Right cardiac atrium (tissue), 5 donors: ENCODE measurements at regions not wholly inside any gene's neighbourhood (a gene's known extent, or its start where the extent isn't known, plus 50 kb on each side); places are given as distances from the start of the nearest gene placed in this dataset.

Experiments
- ATAC-seq, 2 donors: fragments of 200-7000 bp; cut with Tn5 transposase; one replicate each; pipeline versions ENCODE4 v1.8.0 to v1.9.1; 2020; ENCODE audit warnings: moderate library complexity in 2 of 2, mild to moderate bottlenecking in 1 of 2
- DNase-seq, 3 donors: peaks; one replicate each; pipeline ENCODE4 v3.0.0-alpha.2; 2020
- H3K27ac ChIP-seq: one replicate; pipeline ENCODE4 v1.5.1; 2013; ENCODE audit warnings: mild to moderate bottlenecking, low read length, control low read depth, moderate library complexity
- H3K27me3 ChIP-seq: one replicate; pipeline ENCODE4 v1.6.1; 2013; ENCODE audit not compliant: control insufficient read depth, insufficient read depth
- H3K4me1 ChIP-seq: one replicate; pipeline ENCODE4 v1.6.1; 2013; ENCODE audit warnings: low read length; ENCODE audit not compliant: control insufficient read depth, insufficient read depth
- H3K4me3 ChIP-seq: one replicate; pipeline ENCODE4 v1.5.1; 2013; ENCODE audit warnings: low read length, control low read depth
- H3K9me3 ChIP-seq: one replicate; pipeline ENCODE4 v1.6.1; 2013; ENCODE audit warnings: low read length; ENCODE audit not compliant: control insufficient read depth
- WGBS: extraction: QIAGEN DNeasy Blood & Tissue Kit; methylation state at CpG from one replicate; pipeline ENCODE4 v1.1.7; 2013; 5-methylcytosine and 5-hydroxymethylcytosine counted together
- intact Hi-C, 4 donors: fragments of 100-400 bp; cut with DNase I; formaldehyde crosslinking; loops; one replicate each; pipeline versions ENCODE4 v1.11.0 to v1.14.0; 2022 to 2023
- donor health status: healthy with polysubstance abuse.
- donor health status: DM: no; HTN: yes; CAD: no.
- donor health status: DM: no; HTN: no; CAD: no.
- donor health status: DM: no; HTN: yes; CAD: no; lungs with severe emphysema.
- donor health status: DM: yes; HTN: yes; CAD: no.

- no peaks in the 10 kb centered on the region for H3K27me3 ChIP-seq
- intact Hi-C loops, result no loop called here
- no peaks in the 10 kb centered on the region for H3K9me3 ChIP-seq
- H3K27ac ChIP-seq, result no peak overlapping the region
- H3K4me3 ChIP-seq, result no peak overlapping the region
- ATAC-seq (no peak), DNase-seq (no peak)
- 66% methylated on average over 4 of the region's 4 CpGs for WGBS
- H3K4me1 ChIP-seq, result no peaks in the 10 kb centered on the region
These were observed 205.4 kb downstream of the TLE3 start for GRCh38 chr15:69892351-69892750.

DNA sequence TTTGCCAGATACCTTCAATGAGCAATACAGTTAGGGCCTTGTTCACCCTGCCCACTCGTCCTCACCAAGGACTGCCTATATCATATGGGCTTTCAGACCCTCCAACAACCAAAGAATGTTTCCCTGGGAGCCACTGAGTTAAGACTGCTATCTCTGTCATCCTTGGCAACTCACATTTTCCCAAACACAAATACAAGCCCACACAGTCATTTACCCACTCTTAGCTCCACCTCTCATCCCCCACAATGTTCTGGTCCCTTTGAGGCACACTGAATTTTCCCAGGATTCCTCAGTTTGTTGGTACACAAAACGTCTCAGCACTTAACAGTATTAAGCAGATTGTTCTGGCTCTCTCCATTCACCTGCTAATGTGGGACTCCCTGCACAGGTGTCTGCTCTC lies 204.6 kb downstream of the TLE3 start:
- Histone ChIP-seq H3K27me3 (no peaks in the 10 kb centered on the region), H3K4me3 (no peak overlapping the region), H3K4me1 (no peaks in the 10 kb centered on the region), H3K27ac (no peak overlapping the region), H3K9me3 (no peaks in the 10 kb centered on the region)
- intact Hi-C loops, result no loop called here
- DNase-seq, result no peak
- 57% methylated on average over 2 of the region's 2 CpGs for WGBS
- no peak for ATAC-seq

DNA sequence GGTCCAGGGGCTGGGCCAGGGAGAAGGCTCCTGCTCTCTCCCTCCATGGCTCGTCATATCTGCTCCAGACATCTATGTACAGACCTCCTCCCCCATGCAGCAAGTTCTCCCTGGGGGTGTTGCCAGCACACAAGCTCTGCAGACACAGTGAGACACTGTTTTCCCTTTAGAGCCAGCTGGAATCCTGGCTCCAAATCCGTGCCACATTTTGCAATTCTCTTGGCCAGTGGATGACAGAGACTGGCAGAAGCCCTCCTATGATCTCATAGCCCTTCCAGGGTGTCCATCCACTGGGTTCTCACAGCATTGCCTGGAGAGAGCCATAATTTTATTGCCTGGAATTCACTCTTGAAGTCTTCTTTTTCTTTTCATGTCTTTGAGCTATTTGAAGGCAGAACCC lies 203.9 kb downstream of the TLE3 start:
- no peaks in the 10 kb centered on the region for H3K27me3 ChIP-seq
- no peaks in the 10 kb centered on the region for H3K9me3 ChIP-seq
- peak; percentile 71 to 81 (median 77) for DNase-seq
- ATAC-seq, result peak; percentile 81 to 83
- intact Hi-C loops, result no loop called here
- 25% methylated on average over 2 of the region's 2 CpGs for WGBS
- no peak overlapping the region for H3K4me3 ChIP-seq
- no peaks in the 10 kb centered on the region for H3K4me1 ChIP-seq
- H3K27ac ChIP-seq, result no peak overlapping the region

- Histone ChIP-seq H3K27ac (no peak overlapping the region), H3K9me3 (no peaks in the 10 kb centered on the region), H3K4me1 (no peaks in the 10 kb centered on the region), H3K27me3 (no peaks in the 10 kb centered on the region), H3K4me3 (no peak overlapping the region)
- ATAC-seq (no peak), DNase-seq (no peak)
- intact Hi-C loops, result no loop called here
- WGBS, result 83% methylated on average over 2 of the region's 2 CpGs
These were observed 202.5 kb downstream of the TLE3 start for GRCh38 chr15:69895202-69895601.

GRCh38 chr15:69896606-69897005 lies 201.1 kb downstream of the TLE3 start:
- no peaks in the 10 kb centered on the region for H3K4me1 ChIP-seq

DNA sequence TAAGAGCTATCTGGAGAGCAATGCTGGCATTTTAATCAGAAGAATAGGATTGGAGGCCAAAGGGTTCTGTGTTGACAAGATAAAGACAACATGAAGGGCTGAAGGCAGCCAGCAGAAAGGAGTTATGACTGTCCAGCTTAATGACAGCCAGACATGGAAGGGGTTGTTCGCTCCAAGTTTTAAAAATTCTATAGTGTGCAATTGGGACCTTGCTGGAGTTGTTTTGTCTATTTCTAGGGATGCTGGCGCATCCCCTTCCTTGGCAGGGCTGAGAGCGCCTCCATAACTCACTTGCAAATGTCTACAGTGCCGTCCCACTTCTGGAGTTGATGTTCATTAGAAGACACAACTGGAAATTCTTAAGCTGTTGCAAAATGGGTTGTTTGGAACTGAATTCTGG lies 200.7 kb downstream of the TLE3 start:
- intact Hi-C loops, result no loop called here
- Histone ChIP-seq H3K27ac (no peak overlapping the region), H3K4me1 (no peaks in the 10 kb centered on the region), H3K4me3 (no peak overlapping the region), H3K9me3 (no peaks in the 10 kb centered on the region), H3K27me3 (no peaks in the 10 kb centered on the region)
- ATAC-seq (no peak), DNase-seq (no peak)
- 64% methylated on average over 4 of the region's 4 CpGs for WGBS

More at GRCh38 chr15:69896606-69897005, 201.1 kb downstream of the TLE3 start:
- no peaks in the 10 kb centered on the region for H3K9me3 ChIP-seq
- DNase-seq (no peak), ATAC-seq (no peak)
- intact Hi-C loops, result no loop called here
- no peak overlapping the region for H3K4me3 ChIP-seq
- no peak overlapping the region for H3K27ac ChIP-seq
- no peaks in the 10 kb centered on the region for H3K27me3 ChIP-seq

DNA sequence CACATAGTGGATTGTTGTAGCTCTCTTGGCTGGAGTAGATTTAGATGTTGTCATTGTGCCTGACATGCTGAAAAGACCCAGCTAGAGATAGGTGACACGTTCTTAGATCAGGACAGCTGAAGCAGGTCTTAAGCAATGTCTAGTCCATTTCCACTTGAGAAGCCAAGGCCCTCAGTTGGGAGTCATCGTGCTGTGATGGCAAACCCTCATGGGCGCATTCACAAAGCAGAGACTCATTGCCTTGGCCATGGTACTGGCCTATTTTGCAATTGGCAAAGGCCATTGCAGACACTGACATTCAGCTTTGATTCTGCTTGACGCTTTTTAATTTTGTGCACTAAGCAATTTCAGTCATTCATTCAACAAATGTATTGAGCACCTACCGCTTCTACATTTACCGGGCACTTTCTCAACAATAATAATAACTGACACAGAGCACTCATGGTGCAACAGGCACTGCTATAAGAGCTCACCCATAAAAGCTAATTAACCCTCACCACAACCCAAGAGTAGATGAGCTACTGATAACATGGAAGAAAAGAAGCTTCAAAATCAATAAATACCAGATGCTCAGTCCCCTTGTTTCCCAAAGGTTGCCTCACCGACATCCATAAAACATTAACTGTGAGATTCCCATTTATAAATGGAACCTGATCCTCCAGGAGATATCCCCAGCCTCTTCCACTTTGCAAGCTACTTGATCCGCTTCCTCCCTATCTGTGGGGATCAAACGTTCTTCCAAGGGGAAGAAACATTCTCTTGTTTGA lies 200.1 kb downstream of the TLE3 start:
- intact Hi-C loops, result no loop called here
- Histone ChIP-seq H3K4me1 (no peaks in the 10 kb centered on the region), H3K27ac (no peak overlapping the region), H3K4me3 (no peak overlapping the region), H3K9me3 (no peaks in the 10 kb centered on the region), H3K27me3 (no peaks in the 10 kb centered on the region)
- peak in 1 of 2 donors; percentile 21 for ATAC-seq
- peak in 1 of 3 donors; percentile 34 for DNase-seq
- 73% methylated on average over 9 of the region's 9 CpGs for WGBS

DNA sequence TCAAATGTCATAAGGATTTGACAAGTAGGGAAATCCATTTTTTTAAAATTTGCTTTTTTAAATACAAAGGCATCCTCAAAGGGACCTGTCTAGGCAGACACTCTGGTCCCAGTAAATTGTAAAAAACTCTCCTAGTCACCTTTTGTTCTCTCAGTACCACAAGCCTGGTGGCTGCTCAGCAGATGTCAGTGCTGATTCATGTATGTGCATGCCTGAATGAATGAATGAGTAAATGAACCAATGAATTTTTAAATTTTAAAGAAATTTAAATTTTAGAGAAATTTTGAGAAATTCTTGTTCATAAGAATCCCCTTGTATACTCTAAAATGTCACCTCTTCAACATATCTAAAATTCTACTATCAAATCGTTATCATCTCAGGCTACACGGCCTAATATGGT lies 199.5 kb downstream of the TLE3 start:
- Histone ChIP-seq H3K9me3 (no peaks in the 10 kb centered on the region), H3K27me3 (no peaks in the 10 kb centered on the region), H3K4me3 (no peak overlapping the region), H3K4me1 (peaks cover 2% of the 10 kb centered on the region), H3K27ac (no peak overlapping the region)
- intact Hi-C loops, result no loop called here
- 92% methylated on average over 2 of the region's 2 CpGs for WGBS
- DNase-seq, result no peak
- ATAC-seq, result no peak

DNA sequence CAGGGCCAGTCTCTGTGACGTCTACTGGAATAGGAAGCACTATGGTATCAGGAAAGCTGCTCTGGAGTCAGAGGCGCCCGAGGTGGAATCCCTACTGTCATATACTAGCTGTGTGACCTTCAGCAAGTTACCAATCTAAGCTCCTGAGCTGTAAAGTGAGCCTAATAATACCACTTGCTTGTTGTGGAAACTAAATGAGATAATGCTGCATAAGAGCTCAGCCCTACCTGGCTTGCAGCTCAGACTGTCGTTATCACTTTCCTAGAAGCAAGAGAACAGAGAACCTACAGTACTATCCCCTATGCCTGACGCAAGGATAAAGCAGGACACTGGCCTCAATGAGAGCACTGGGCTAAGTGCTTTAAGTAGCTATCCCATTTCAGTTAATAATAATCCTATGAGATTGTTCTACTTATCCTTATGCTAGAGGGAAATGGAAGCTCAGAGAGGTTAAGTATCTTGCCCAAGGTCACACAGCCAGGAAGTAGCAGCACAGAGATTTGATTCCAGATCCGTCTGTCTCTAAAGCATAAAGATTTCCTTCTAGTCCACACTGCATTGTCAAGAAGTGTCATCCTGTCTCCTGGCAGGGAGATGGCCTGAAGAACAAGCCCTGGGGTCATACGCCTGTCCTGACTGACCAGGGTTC lies 195.2 kb downstream of the TLE3 start:
- no peak overlapping the region for H3K4me3 ChIP-seq
- H3K4me1 ChIP-seq, result peaks cover 2% of the 10 kb centered on the region
- ATAC-seq, result peak; percentile 58 to 67
- intact Hi-C loops, result no loop called here
- H3K27ac ChIP-seq, result no peak overlapping the region
- 75% methylated on average over 7 of the region's 7 CpGs for WGBS
- no peaks in the 10 kb centered on the region for H3K9me3 ChIP-seq
- no peaks in the 10 kb centered on the region for H3K27me3 ChIP-seq
- DNase-seq, result no peak

DNA sequence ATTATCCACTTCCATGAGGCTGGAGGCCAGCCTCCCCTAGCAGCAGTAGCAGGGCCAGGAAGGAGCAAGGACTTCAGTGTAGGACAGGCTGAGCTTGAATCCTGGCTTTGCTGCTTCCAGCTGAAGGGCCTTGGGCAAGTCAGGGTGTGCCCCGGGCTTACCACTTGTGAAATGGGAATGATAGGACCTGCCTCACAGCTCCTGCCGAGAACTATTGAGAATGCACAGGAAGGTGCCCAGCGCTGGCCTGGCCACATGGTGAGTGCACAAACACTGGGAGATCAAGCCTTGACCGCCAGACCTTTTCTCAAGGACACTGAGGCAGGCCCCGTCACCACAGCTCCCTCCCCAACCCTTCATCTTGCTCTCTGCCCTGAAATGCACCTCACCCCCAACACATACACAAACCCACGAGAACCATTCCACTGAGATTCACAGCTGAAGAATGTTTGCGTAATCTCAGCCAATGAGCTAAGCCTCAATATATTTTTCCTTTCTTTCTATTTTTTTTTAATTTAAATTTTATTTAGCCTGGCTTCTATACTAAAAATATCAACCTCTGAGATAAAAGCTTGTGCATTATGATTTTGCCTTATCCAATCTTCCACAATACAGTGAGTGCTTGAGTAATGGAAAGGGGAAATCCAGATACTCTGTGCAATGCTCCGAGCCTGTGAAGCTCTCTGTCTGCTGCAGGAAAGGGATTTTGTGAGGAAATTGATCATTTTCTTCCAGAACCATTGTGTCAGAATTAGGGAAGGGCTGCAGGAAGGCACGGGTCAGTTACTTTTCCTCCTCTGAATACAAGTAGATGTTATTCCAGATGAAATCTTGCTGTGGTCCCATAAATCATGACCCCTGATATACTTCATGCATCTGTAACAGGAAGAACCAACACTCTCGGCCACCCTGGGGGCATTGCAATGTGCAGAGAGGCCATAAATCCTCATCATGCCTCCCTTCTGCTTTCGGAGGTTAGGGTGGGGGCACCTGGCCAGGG lies 193.9 kb downstream of the TLE3 start:
- H3K9me3 ChIP-seq, result no peaks in the 10 kb centered on the region
- no peaks in the 10 kb centered on the region for H3K27me3 ChIP-seq
- 62% methylated on average over 11 of the region's 11 CpGs for WGBS

More for the DNA sequence above, 193.9 kb downstream of the TLE3 start:
- Histone ChIP-seq H3K27ac (no peak overlapping the region), H3K4me3 (no peak overlapping the region), H3K4me1 (peaks cover 2% of the 10 kb centered on the region)
- intact Hi-C loops, result no loop called here
- DNase-seq, result no peak
- ATAC-seq, result no peak
